Neural cell (in vitro differentiated cells): ENCODE measurements at regions not wholly inside any gene's neighbourhood (a gene's known extent, or its start where the extent isn't known, plus 50 kb on each side); places are given as distances from the start of the nearest gene placed in this dataset.

Source experiments
- H2AFZ ChIP-seq: fragments of 200-600, 300-800 bp; sonication (generic), shearing (Covaris generic); 2 replicates; pipeline ENCODE4 v1.6.0; 2014; ENCODE audit warnings: low read depth, mild to moderate bottlenecking, antibody characterized with exemption, low read length, moderate library complexity
- H3F3A ChIP-seq: fragments of 200-600 bp; shearing (Covaris generic); 2 replicates; pipeline ENCODE4 v1.6.1; 2016; ENCODE audit warnings: mild to moderate bottlenecking, moderate library complexity, mixed read lengths, antibody characterized with exemption, low read length; ENCODE audit not compliant: insufficient read depth, poor library complexity, severe bottlenecking
- H3K27ac ChIP-seq: fragments of 200-600, 300-800 bp; sonication (generic), shearing (Covaris generic); 2 replicates; pipeline ENCODE4 v1.5.1; 2014; ENCODE audit warnings: mild to moderate bottlenecking, low read length, moderate library complexity
- H3K27me3 ChIP-seq: fragments of 300-800, 200-600 bp; sonication (generic), shearing (Covaris generic); 2 replicates; pipeline ENCODE4 v1.6.0; 2014; ENCODE audit warnings: mild to moderate bottlenecking, low read depth, low read length, moderate library complexity; ENCODE audit not compliant: insufficient read depth
- H3K36me3 ChIP-seq: fragments of 300-800, 200-600 bp; sonication (generic), shearing (Covaris generic); 2 replicates; pipeline ENCODE4 v1.5.1; 2014; ENCODE audit warnings: mild to moderate bottlenecking, antibody characterized with exemption, low read length, moderate library complexity; ENCODE audit not compliant: insufficient read depth
- H3K4me2 ChIP-seq: fragments of 300-800, 200-600 bp; sonication (generic), shearing (Covaris generic); 2 replicates; pipeline ENCODE4 v1.6.0; 2014; ENCODE audit warnings: mild to moderate bottlenecking, low read length
- H3K4me3 ChIP-seq: fragments of 300-800, 200-600 bp; sonication (generic), shearing (Covaris generic); 2 replicates; pipeline ENCODE4 v1.5.1; 2014; ENCODE audit warnings: mild to moderate bottlenecking, low read length, moderate library complexity
- H3K79me2 ChIP-seq: fragments of 200-600 bp; shearing (Covaris generic); replicated peaks from 2 replicates; pipeline ENCODE4 v1.6.0; 2014; ENCODE audit warnings: mild to moderate bottlenecking, low read length, moderate library complexity; ENCODE audit not compliant: insufficient read depth
- H3K9ac ChIP-seq: fragments of 300-800, 200-600 bp; sonication (generic), shearing (Covaris generic); 2 replicates; pipeline ENCODE4 v1.6.1; 2016; ENCODE audit warnings: mild to moderate bottlenecking, low read length, mixed read lengths
- H3K9me2 ChIP-seq: fragments of 200-600 bp; shearing (Covaris generic); 2 replicates; pipeline ENCODE4 v1.6.1; 2016; ENCODE audit warnings: mild to moderate bottlenecking, low read length, mixed read lengths; ENCODE audit not compliant: insufficient read depth
- H3K9me3 ChIP-seq: fragments of 200-600, 300-800 bp; sonication (generic), shearing (Covaris generic); 2 replicates; pipeline ENCODE4 v1.6.1; 2016; ENCODE audit warnings: mild to moderate bottlenecking, mixed run types, low read length, moderate library complexity, mixed read lengths
- H4K20me1 ChIP-seq: fragments of 200-600 bp; shearing (Covaris generic); 2 replicates; pipeline ENCODE4 v1.6.1; 2016; ENCODE audit warnings: mild to moderate bottlenecking, mixed run types; ENCODE audit not compliant: insufficient read depth
- EP300 ChIP-seq: fragments of 450-650 bp; conservative IDR thresholded peaks from 2 replicates; pipeline ENCODE4 v1.6.1; 2014; ENCODE audit warnings: antibody characterized with exemption, mild to moderate bottlenecking, moderate library complexity; ENCODE audit not compliant: poor library complexity, severe bottlenecking
- EZH2 ChIP-seq: fragments of 200-600, 300-800 bp; shearing (Covaris generic), sonication (generic); IDR thresholded peaks from 2 replicates; pipeline ENCODE4 v1.6.1; 2014; ENCODE audit warnings: antibody characterized with exemption, low read length, borderline replicate concordance, mild to moderate bottlenecking; ENCODE audit not compliant: insufficient read depth, poor library complexity, severe bottlenecking
- MXI1 ChIP-seq: fragments of 450-650 bp; conservative IDR thresholded peaks from 2 replicates; pipeline ENCODE4 v1.6.1; 2014; ENCODE audit warnings: antibody characterized with exemption, mild to moderate bottlenecking; ENCODE audit not compliant: poor library complexity, severe bottlenecking
- POLR2AphosphoS5 ChIP-seq: IDR thresholded peaks from 2 replicates; pipeline ENCODE4 v1.6.1; 2012
- RAD21 ChIP-seq: fragments of 450-650 bp; conservative IDR thresholded peaks from 2 replicates; pipeline ENCODE4 v1.6.1; 2014; ENCODE audit warnings: antibody characterized with exemption, mild to moderate bottlenecking, moderate library complexity
- SMC3 ChIP-seq: fragments of 450-650 bp; conservative IDR thresholded peaks from 2 replicates; pipeline ENCODE4 v1.6.1; 2014; ENCODE audit warnings: antibody characterized with exemption, mild to moderate bottlenecking, moderate library complexity; ENCODE audit not compliant: poor library complexity
- TAF1 ChIP-seq: IDR thresholded peaks from 2 replicates; pipeline ENCODE4 v1.6.1; 2012; ENCODE audit warnings: low read depth
- TF ChIP-seq, protein P1 (sequence below): IDR thresholded peaks from 2 replicates; pipeline ENCODE4 v1.6.1; 2012; ENCODE audit warnings: borderline replicate concordance
- TF ChIP-seq, protein P2 (sequence below): fragments of 450-650 bp; IDR thresholded peaks from 2 replicates; pipeline ENCODE4 v1.5.1; 2014; ENCODE audit warnings: antibody characterized with exemption, mild to moderate bottlenecking, moderate library complexity; ENCODE audit not compliant: poor library complexity, severe bottlenecking

DNA sequence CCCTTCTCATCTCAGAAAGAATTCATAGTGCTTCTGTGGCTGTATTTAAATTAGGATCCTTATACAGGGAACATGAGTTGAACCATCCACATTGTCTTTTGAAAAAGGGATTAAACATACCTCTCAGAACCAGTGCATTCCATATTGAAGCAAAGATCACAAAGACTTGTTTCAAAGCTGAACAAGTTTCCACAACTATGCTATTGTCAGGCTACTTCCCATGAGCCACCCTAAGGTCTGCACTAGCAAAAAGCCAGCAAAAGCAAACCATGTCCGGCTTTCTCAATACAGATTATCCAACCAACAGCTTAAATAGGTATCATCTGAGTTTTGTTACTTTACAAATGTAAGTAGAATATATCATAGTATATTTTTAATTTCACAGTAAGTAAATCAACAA, 78.1 kb downstream of the SCG2 start:
- no peak for TF ChIP-seq TAF1
- TF ChIP-seq MXI1: no peak
- H3K9me3 ChIP-seq: no peaks in the 10 kb centered on the region
- no peaks in the 10 kb centered on the region for H3K9me2 ChIP-seq
- H4K20me1 ChIP-seq: no peaks in the 10 kb centered on the region
- no peak overlapping the region for H3K4me2 ChIP-seq
- H3F3A ChIP-seq: no peaks in the 10 kb centered on the region
- H3K36me3 ChIP-seq: no peaks in the 10 kb centered on the region
- no peaks in the 10 kb centered on the region for H3K79me2 ChIP-seq
- H3K9ac ChIP-seq: no peak overlapping the region
- H3K4me3 ChIP-seq: no peak overlapping the region
- H3K27me3 ChIP-seq: no peaks in the 10 kb centered on the region
- no peak overlapping the region for H3K27ac ChIP-seq
- no peak overlapping the region for H2AFZ ChIP-seq

DNA sequence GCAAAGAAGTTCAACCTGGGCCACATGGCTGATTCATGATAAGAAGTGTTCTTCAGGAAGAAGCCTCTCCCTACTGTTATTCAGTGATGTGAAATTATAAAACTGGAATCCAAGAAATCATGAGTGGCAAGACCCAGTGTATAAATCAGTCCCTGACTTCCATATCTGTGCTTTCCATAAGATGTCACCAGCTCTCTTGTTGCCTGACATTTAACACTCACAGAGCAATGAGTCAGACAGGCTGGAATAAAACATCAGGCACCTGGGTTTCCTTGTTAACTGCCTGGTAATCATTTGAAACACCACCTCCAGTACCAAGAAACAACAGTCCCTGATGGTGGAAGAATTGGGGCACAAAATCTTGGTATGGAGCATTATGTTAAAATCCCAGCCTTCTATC, 76.1 kb downstream of the SCG2 start:
- Histone ChIP-seq H2AFZ (no peak overlapping the region), H3K4me3 (no peak overlapping the region), H4K20me1 (no peaks in the 10 kb centered on the region), H3K9me2 (no peaks in the 10 kb centered on the region), H3F3A (no peaks in the 10 kb centered on the region), H3K27me3 (no peaks in the 10 kb centered on the region), H3K4me2 (no peak overlapping the region), H3K27ac (no peak overlapping the region), H3K9ac (no peak overlapping the region), H3K79me2 (no peaks in the 10 kb centered on the region), H3K9me3 (no peaks in the 10 kb centered on the region), H3K36me3 (no peaks in the 10 kb centered on the region)
- TF ChIP-seq EZH2 (no peak), EP300 (no peak), SMC3 (no peak), TAF1 (no peak)

DNA sequence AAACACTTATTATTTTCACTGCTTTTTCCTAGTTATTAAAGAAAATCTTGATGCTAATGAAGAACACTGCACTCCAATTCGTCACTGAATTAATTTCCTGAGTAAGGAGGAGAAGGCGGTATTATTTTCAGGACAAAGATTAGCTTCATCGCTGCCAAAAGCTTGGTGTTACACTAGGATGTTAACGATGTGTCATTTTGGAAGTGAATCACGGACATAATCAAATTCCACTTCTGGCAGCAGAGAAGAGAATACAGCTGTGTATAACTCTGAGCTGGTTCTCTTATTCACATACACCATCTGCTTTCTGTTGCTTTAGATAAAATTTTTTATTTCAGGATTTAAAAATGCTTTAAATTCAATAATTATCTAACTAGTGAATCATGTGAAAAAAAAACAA, 74.1 kb downstream of the SCG2 start:
- Histone ChIP-seq H3K9ac (no peak overlapping the region), H3K36me3 (no peaks in the 10 kb centered on the region), H3K4me3 (no peak overlapping the region), H3K27me3 (no peaks in the 10 kb centered on the region), H3K9me2 (no peaks in the 10 kb centered on the region), H3K79me2 (no peaks in the 10 kb centered on the region), H4K20me1 (no peaks in the 10 kb centered on the region), H3K4me2 (no peak overlapping the region), H2AFZ (no peak overlapping the region), H3K9me3 (no peaks in the 10 kb centered on the region), H3F3A (no peaks in the 10 kb centered on the region), H3K27ac (no peak overlapping the region)
- TF ChIP-seq, protein P1, sequence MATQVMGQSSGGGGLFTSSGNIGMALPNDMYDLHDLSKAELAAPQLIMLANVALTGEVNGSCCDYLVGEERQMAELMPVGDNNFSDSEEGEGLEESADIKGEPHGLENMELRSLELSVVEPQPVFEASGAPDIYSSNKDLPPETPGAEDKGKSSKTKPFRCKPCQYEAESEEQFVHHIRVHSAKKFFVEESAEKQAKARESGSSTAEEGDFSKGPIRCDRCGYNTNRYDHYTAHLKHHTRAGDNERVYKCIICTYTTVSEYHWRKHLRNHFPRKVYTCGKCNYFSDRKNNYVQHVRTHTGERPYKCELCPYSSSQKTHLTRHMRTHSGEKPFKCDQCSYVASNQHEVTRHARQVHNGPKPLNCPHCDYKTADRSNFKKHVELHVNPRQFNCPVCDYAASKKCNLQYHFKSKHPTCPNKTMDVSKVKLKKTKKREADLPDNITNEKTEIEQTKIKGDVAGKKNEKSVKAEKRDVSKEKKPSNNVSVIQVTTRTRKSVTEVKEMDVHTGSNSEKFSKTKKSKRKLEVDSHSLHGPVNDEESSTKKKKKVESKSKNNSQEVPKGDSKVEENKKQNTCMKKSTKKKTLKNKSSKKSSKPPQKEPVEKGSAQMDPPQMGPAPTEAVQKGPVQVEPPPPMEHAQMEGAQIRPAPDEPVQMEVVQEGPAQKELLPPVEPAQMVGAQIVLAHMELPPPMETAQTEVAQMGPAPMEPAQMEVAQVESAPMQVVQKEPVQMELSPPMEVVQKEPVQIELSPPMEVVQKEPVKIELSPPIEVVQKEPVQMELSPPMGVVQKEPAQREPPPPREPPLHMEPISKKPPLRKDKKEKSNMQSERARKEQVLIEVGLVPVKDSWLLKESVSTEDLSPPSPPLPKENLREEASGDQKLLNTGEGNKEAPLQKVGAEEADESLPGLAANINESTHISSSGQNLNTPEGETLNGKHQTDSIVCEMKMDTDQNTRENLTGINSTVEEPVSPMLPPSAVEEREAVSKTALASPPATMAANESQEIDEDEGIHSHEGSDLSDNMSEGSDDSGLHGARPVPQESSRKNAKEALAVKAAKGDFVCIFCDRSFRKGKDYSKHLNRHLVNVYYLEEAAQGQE: no peak
- TF ChIP-seq POLR2AphosphoS5 (no peak), SMC3 (no peak), EP300 (no peak), MXI1 (no peak), RAD21 (no peak), EZH2 (no peak), TAF1 (no peak)
- TF ChIP-seq, protein P2, sequence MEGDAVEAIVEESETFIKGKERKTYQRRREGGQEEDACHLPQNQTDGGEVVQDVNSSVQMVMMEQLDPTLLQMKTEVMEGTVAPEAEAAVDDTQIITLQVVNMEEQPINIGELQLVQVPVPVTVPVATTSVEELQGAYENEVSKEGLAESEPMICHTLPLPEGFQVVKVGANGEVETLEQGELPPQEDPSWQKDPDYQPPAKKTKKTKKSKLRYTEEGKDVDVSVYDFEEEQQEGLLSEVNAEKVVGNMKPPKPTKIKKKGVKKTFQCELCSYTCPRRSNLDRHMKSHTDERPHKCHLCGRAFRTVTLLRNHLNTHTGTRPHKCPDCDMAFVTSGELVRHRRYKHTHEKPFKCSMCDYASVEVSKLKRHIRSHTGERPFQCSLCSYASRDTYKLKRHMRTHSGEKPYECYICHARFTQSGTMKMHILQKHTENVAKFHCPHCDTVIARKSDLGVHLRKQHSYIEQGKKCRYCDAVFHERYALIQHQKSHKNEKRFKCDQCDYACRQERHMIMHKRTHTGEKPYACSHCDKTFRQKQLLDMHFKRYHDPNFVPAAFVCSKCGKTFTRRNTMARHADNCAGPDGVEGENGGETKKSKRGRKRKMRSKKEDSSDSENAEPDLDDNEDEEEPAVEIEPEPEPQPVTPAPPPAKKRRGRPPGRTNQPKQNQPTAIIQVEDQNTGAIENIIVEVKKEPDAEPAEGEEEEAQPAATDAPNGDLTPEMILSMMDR: no peak
